ENCODE measurements at regions not wholly inside any gene's neighbourhood (a gene's known extent, or its start where the extent isn't known, plus 50 kb on each side); places are given as distances from the start of the nearest gene placed in this dataset.

DNA sequence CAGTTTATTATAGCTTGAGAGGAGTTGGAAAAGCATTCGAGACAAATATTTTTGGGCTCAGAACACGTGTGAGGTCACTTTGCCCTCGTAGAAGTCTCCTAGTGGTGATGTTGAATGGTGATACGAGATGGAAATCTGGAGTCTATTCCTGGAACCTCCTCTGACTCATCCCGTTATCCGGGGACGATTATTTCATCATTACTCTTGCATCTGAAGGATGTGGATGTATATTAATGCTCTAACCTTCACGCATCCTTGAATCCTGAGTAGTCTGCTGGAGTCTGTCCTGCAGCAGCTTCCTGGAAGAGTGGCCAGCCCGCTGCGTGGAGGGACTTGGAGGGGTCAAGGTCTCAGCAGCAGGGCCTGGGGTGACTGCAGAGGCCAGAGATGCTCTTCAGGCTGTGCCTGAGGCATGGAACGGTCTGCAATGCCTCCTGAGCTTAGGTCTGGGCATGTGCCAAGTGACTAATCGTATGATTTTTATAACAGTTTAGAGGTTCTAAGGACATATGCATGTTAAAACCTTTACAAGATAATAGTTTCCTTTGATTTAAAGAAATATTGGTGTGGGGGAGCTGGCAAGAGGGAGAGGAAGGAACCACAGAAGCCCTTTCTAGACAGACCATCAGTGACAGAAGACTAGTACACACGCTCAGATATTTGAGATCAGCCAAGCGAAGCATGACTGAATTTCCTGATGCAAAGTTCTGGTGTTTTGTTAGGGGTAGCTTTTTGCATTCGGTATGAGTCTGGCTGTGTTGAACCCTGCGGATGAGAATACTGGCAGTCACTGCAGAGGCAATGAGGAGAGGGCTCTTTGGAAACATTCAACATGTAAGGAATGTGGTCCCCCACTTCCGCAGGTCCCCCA is 400.2 kb downstream of the QKI start:
- DNase-seq, result no peak

DNA sequence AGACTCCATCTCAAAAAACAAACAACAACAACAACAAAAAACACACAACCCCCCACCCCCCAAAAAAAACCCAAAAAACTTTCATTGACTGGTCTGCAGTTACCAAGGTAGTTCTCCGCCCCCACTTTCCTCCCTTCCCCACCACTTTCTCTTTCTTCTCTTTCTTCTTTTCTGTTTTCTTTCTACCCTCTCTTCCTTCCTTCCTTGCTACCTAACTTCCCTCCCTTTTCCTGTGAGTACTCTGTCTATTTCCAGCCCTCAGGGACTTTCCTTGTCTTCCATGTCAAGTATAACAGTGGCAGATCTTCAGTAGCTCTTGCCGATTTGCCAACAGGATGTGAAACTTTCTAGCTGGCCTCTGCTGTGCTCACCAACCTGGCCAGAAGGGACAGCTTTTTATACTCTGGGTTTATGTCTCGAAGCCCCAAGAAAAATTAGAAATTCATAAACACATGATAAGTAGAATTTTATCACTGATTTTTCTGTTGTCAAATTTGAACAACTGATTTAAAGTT is 399.5 kb downstream of the QKI start:
- no peak for DNase-seq

DNA sequence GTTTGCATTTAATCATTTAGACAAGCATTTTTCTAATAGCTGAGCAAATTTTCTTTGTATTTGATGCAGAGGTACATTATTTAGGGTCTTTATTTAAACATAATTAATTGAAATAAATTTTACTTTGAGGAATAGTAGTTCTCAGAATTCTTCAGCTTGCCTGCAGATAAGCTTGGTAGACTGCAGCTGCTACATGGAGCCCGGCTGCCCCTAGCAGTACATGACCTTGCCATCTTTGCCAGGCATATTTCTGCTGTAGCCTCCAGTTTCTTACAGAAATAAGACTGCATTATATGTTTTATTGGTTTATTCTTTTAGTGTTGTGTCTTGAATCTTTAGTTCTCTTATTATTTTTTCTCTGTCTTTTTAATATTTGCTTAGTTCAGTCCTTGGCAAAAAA is 396.8 kb downstream of the QKI start:
- no peak for DNase-seq

DNA sequence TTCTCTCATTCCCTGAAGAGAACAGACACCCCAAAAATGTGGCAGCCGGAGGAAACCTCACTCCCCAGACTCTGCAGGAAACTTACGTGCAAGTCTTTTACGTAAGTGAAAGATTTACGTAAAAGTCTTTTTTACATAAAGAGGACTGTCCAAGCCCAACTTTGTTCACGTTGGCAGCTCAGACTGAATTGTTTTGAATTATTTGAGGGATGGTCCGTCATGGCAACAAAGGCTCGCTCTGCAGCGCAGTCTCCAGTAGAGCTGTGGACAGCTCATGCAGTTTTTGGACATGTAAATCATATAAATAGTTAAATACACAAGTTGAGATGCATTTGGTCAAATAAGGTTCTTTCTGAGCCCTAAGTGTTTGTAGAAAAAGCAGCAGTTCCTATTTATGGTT is 394.8 kb downstream of the QKI start:
- DNase-seq, result no peak

DNA sequence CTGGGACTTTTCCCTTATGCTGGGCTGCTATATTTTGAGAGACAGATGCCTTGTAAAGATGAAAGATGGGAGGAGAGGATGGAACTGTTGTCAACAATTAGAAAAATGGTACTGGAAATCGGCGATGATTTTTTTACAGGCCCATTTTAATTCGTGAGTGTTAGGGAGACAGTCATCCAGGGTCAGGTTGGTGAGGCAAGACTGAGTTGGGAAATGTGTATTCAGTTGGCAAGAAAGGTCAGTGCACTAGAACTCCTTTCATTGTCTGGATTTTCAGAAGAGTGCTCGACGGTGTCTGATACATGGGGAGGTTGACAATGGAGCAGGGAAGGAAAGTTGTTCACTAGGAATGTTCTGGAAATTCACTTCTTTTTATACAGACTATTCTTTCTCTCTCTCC is 394.4 kb downstream of the QKI start:
- DNase-seq, result no peak

DNA sequence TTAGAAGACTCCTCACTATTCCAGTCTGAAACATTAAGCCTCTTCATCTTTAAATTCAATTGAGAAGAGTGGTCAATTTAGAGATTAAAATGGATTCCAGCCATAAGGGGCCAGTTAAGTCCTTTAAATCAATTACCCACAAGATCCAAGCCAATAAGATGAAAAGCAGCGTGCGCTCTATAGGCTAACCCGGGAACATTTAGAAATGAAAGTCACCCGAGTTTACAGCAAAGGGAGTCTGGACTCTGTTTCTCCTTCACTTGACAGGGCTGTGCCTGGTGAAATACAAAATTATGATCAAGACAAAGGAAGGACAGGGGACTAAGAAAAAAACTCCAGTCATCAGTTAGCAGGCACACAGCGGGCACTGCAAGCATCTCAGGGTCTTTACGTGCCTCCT is 393.7 kb downstream of the QKI start:
- no peak for DNase-seq

DNA sequence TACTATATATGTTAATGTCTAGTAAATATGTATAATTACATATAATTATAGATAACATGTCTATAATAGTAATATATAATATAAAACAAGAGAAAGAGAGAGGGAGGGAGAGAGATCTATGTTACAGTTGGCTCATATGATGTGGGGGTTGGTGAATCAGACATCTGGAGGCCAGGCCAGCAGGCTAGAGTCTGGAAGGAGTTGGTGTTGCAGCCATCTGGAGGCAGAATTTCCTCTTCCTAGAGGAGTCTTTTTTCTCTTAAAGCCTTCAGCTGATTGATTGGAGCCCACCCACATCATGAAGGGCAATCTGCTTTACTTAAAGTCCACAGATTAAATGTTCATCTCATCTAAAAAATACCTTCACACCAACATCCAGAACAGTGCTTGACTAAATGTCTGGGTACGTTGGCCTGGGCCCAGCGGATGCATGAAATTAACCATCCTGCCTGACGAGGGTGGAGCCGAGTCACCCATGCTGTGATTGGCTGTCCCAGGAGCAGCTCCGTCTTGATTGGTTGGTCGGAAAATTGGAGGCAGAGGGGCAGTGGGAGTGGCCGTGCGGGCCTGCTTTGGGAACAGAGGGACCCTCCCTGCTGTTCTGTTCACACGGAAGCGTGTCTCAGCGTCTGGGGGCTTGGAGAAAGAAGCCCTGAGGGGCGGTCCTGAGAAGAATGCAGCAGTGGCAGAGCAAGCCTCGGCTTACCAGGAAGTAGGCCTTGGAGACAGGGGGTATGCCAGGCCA is 392.4 kb downstream of the QKI start:
- no peak for DNase-seq

DNA sequence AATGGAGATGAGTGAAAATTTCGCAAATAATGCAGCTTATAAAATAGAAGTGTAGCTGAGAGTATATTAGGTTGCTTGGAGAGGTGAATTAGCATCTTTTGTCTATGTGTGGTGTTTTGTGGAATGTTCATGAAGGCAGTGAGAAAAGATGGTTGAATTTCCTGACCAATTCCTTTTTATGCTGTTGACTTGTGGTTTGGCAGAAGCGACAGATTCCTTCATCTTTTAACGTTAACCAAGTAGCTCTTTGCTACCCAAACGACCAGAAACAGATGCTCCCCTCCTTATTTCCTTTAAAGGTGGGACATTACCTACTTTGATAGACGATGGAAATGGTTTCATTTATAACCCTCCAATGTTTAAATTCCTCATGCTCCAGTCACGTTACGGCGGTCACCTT is 390.5 kb downstream of the QKI start:
- DNase-seq, result no peak

DNA sequence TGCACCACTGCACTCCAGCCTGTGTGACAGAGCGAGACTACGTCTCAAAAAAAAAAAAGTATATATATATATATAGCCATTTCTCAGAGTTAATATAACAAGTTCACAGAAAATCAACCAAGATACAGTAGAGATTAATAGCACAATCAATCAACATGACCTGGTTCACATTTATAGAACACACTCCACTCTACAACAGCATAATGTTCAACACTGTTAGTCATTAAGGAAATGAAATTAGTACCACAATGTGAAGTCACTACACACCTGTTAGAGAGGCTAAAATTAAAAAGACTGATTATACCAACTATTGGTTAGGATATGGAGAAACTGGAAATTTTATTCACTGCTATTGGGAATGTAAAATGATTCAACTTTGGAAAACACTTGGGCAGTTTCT is 387.7 kb downstream of the QKI start:
- no peak for DNase-seq

DNA sequence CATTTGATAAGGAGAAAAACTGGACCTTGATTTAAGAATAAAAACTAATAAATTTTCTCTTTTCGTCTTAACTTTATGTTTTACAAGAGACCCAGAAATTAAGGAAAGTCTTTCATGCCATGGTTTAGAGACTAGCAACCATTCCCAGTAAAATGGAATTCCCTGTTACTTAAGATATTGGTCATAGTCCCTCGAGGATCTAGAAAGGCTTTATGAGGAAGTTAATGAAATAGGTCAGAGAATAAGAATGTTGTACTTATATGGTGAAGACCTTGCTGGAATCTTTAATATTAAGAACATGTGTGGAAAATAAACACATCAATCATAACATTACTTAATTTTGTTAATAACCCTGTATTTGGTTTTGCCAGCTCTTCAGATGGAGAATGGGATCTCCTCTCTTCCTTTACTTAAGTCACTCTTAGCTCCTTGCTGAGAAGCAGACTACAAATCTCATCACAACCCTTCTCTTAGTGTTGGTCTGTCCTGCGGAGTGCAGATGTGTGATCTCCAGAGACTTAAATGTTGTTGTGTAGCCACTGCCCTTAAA is 382.9 kb downstream of the QKI start:
- no peak for DNase-seq

DNA sequence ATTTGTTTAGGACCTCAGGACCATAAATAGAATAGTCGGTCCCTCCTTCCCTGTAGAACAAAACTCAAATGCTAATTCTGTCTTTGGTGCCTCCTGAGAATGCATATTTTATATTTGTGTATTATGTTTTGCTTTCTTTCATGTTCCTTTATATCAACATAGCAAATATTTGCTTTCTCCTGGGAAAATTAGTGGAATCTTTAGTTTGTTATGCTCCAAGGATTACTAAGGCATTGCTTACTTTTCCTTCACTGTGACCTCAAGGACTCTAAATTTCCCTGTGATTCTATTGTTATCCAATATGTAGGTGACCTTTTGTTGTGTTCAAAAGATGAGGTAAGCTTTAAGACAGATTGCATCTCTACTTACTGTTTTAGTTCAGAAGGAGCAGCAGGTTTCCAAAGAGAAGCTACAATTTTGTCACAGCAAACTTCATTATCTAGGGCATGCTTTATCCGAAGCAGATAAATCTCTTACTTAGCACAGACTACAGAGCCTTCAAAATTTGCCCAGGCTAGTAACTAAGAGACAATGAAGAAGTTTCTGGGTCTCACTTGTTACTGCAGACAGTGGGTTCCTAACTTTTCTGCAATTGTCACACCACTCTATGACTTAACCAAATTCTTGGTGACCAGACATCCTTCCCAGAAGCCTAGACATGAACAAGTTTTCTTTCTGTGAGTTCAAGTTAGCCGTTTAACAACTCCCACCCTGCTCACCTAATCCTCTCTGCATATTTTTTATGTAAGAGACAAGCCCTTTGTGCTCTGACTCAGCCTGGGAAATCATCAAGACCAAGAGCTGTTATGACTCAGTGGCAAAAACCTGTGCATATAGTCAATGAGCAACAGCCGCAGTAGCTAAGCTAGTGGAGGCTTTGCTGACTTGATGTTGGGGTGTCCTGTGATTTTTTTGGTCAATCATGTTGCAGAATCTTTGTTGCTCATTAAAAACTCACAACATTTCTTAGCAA is 378.8 kb downstream of the QKI start:
- no peak for DNase-seq

DNA sequence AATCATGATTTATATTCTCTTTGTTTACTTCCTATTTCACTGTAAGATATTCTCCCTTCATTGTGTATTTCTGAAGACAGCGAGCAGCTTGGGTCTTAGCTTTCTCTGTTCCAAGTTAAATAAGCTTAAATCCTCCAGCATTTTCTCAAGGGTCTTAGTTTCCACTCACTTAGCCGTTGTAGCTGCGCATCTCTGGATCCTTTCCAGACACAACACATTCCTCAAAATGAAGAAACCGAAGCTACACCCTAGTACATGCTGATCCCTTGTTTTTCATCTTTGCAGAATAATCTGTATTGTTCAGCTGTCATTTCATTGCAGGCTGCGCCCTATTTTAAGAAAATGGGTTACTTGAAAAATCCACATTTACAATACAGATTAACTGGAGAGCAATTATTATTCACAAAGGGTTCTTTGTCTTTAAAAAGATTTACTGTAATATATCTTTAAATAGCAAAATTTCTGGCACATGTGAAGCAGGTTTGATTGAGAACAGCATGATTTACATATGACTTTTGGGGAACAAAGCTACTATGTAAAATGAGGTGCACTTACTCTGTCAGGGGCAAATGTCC is 375.8 kb downstream of the QKI start:
- DNase-seq, result no peak

DNA sequence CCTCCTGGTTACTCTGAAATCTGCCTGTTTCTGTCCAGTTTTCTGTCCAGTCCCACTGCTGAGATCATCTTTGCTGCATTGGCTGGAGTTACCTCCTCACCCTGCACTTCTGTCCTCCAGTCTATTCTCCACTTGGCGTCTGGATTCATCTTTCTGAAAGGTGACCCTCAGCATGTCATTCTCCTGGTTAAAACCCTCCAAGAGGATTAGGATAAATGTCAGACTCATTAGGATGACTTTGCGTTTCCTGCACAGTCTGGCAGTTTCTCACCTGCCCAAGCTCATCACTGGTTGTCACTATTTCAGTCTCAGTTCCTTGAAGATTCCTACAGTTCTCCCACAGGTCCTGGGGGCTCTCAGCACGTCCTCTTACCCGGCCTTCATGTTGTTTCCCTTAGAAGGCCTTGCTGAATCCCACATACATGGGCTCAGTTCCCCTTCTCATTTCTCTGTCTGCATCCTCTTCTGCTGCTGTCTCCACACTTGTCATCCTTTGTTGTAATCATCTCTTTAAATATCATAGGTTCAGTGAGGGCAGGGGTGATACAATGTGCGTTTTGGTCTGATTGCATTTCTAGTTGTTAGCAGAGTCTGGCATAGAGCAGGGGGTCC is 374.8 kb downstream of the QKI start:
- no peak for DNase-seq

DNA sequence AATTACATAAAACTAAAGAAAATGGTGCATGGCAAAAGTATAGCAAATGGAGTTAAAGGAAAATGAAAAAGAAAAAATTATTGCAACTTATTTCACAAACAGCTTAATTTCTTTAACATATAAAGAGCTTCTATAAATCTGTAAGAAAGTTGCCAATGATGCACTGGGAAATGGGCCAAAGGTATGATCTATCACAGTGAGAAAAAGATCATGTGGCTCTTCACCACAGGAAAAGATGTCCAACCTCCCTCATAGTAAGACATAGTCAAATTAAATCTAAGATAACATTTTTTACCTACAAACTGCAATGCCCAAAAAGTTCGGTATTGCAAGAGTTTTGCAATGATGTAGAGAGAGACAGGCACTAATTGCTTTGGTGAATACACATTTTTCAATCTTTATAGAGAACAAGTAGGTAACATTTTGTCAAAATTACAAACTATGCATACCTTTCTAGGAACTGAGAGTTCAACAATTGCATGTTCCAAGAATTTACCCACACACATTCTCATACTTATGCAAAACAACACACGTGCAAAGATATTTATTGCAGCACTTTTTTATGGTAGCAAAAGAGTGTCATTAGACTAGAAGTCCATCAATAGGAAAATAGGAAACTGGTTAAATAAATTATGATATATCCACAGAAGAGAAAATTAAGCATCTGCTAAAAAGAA is 372.6 kb downstream of the QKI start:
- DNase-seq, result no peak

DNA sequence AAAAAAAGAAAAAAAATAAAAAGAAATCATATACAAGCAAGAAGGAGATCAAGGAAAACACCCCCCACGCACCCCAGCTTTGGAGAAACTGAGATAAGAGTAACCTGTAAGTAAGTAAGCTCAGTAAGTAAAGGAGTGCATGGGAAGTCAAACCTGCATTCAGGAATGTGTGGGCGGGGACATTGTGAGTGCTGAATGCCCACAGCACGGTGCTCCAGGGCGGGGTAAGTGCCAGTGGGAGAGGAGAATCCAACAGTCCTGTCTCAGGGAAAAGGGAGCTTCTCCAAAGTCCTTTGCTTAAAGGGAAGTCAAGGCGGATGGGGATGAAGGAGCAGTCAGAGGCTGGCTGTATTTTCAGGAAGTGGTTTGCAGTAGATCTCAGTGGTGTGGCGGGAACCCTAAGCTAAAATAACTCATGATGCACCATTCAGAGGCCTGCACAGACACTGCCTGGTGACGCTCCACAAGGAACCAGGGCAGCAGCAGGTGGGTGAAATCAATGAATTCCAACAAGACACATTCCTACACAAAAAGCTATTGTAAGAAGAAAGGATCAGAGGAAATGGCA is 368.0 kb downstream of the QKI start:
- no peak for DNase-seq

DNA sequence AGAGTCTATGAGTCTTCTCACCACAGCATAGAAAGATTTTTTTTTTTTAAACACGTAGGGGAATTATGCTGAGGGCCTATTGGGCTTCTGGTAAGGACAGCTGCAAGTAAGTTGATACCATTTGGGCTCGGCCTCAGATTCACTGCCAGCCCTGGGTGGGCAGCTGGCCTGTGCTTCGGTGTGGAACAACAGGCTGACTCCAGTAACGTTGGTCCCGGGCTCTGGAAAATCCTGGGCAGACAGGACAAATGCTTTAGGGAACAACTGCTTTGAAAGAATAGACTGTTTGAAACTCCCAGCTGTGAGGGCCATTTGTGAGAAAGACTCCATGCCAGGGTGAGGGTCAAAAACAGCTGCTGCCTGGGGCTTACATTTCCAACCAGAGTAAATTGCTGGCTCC is 366.5 kb downstream of the QKI start:
- DNase-seq, result no peak

DNA sequence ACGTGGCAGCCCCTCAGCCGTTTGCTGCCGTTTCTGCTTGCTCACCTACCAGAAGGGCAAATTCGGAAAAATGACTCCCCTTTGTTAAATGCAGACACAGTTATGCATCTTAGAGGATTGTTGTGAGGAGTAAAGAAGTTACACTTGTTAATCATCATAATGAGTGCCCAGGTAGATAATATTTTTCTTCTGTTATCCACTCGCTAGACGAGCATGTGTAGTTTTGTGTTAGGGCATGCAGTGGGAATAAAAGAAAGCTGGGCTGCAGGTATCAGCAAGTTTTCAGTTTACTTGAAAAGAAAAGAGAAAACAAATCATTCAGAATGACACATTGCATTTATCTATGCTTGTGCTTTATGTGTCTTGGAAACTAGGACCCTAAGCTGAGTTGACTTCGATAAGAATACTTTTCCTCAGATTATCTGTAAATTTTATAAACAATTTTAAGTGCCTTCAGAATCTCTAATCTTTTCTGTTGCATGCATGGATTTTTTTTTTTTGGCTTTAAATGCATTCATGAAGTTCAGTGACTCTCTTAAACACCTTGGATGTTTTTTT is 365.3 kb downstream of the QKI start:
- DNase-seq, result no peak

DNA sequence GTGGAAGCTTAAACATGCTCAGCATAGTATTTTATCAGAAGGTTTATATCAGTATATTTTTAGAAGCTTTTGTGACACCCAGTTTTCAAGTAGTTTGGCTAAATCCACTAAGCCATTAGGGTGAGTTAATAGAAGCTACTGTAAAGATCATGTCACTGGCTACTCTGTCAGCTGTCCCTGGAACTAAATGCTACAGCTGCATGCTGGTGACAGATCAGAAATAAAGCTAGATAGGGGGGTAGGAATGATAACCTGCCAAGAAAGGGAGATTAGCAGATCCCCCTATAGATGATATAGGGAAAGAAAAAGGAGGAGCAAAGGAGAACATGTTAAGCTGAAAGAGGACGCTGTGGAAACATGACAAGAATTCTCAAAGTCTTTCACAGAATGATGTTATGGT is 363.2 kb downstream of the QKI start:
- no peak for DNase-seq

DNA sequence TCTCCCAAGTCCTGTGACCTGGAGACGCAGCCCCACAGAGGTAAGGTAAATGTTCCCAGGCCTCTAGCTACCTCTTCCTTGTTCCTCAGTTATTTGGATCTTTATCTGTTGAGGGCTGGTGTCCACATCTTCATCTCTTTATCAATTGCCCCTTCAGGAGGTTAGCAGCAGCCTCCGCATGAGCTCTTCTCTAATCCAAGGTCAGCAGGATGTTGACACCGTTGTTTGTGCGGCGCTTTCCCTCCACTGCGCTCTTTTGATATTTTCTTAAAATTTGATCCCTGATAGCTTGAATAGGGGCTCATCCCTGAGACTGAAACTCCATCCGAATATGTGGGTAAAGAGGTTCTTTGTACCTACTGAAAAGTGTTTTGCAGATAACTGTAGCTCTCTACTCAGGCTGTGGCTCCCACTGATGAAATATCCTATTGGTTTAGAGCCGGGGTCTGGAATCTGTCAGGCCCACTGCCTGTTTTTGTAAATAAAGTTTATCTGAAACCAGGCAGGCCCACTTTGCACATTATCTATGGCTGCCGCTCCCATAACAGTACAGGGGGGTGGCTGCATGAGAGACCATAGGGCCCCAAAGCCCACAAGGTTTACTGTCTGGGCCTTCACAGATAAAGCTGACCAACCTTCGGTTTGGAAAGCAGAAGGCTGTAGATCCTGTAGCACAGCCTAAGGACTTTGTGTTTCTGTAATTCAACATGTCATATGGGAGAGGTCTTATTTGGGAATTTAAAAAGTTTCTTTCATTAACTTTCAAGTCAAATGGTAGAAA is 362.6 kb downstream of the QKI start:
- no peak for DNase-seq
